ENCODE measurements at regions not wholly inside any gene's neighbourhood (a gene's known extent, or its start where the extent isn't known, plus 50 kb on each side); places are given as distances from the start of the nearest gene placed in this dataset.
A peak's percentile ranks its signal among the peaks of the same experiment; 100 is the strongest.

- no peaks in the 10 kb centered on the region for H3K36me3 ChIP-seq (ENCODE audit: control insufficient read depth, insufficient read depth, low read length, severe bottlenecking)
- H3K9ac ChIP-seq (ENCODE audit: low read length) = peak overlapping the region; percentile 3
- no peak for DNase-seq (ENCODE audit: low read depth)
- no peak overlapping the region for H3K4me3 ChIP-seq (ENCODE audit: low read length)
- H3K9me3 ChIP-seq (ENCODE audit: control insufficient read depth, low read length) = no peaks in the 10 kb centered on the region
- H3K27me3 ChIP-seq (replicated peaks; ENCODE audit: control insufficient read depth, insufficient read depth, low read length) = no peaks in the 10 kb centered on the region
- peaks cover 15% of the 10 kb centered on the region for H3K4me1 ChIP-seq (ENCODE audit: control insufficient read depth, insufficient read depth, low read length)
Measured at GRCh38 chr9:129465834-129466535, 154.9 kb downstream of the C9orf50 start.

- Histone ChIP-seq H3K27me3 (replicated peaks; ENCODE audit: control insufficient read depth, insufficient read depth, low read length) (no peaks in the 10 kb centered on the region), H3K36me3 (ENCODE audit: control insufficient read depth, insufficient read depth, low read length, severe bottlenecking) (no peaks in the 10 kb centered on the region), H3K9ac (ENCODE audit: low read length) (peak overlapping the region; percentile 29), H3K4me3 (ENCODE audit: low read length) (no peak overlapping the region), H3K9me3 (ENCODE audit: control insufficient read depth, low read length) (no peaks in the 10 kb centered on the region), H3K4me1 (ENCODE audit: control insufficient read depth, insufficient read depth, low read length) (peaks cover 20% of the 10 kb centered on the region)
- DNase-seq (ENCODE audit: low read depth) = no peak
Measured at GRCh38 chr9:129464972-129465833, 155.7 kb downstream of the C9orf50 start.

DNA sequence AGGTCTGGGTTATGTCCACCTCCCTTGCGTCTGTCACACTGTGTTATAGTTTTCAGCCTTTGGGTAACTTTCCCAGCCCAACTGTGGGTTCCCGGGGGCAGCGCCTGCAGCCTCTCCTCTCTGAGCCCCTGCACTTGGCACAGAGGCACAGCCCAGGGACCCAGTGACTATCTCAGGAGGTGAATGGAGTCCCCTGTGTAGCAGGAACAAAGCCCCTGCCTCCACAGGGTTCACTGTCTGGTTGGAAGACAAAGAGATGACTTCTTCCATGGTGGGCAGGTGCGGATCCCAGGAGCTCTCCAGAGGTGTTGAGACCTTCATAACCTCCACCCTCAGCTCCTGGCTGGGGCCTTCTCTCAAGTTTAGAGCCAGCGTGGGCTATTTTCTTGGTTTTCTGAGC is 156.9 kb downstream of the C9orf50 start:
- no peak for DNase-seq (ENCODE audit: low read depth)
- H3K27me3 ChIP-seq (replicated peaks; ENCODE audit: control insufficient read depth, insufficient read depth, low read length) = no peaks in the 10 kb centered on the region
- H3K9me3 ChIP-seq (ENCODE audit: control insufficient read depth, low read length) = no peaks in the 10 kb centered on the region
- no peak overlapping the region for H3K9ac ChIP-seq (ENCODE audit: low read length)
- no peak overlapping the region for H3K4me3 ChIP-seq (ENCODE audit: low read length)
- no peaks in the 10 kb centered on the region for H3K36me3 ChIP-seq (ENCODE audit: control insufficient read depth, insufficient read depth, low read length, severe bottlenecking)
- H3K4me1 ChIP-seq (ENCODE audit: control insufficient read depth, insufficient read depth, low read length) = peaks cover 30% of the 10 kb centered on the region

GRCh38 chr9:129463477-129463876 is 157.4 kb downstream of the C9orf50 start:
- no peaks in the 10 kb centered on the region for H3K27me3 ChIP-seq (replicated peaks; ENCODE audit: control insufficient read depth, insufficient read depth, low read length)
- no peaks in the 10 kb centered on the region for H3K36me3 ChIP-seq (ENCODE audit: control insufficient read depth, insufficient read depth, low read length, severe bottlenecking)
- no peak overlapping the region for H3K4me3 ChIP-seq (ENCODE audit: low read length)
- peaks cover 35% of the 10 kb centered on the region for H3K4me1 ChIP-seq (ENCODE audit: control insufficient read depth, insufficient read depth, low read length)
- no peaks in the 10 kb centered on the region for H3K9me3 ChIP-seq (ENCODE audit: control insufficient read depth, low read length)
- no peak for DNase-seq (ENCODE audit: low read depth)
- no peak overlapping the region for H3K9ac ChIP-seq (ENCODE audit: low read length)

- no peak for DNase-seq (ENCODE audit: low read depth)
- Histone ChIP-seq H3K27me3 (replicated peaks; ENCODE audit: control insufficient read depth, insufficient read depth, low read length) (no peaks in the 10 kb centered on the region), H3K4me3 (ENCODE audit: low read length) (no peak overlapping the region), H3K9ac (ENCODE audit: low read length) (no peak overlapping the region), H3K4me1 (ENCODE audit: control insufficient read depth, insufficient read depth, low read length) (peaks cover 40% of the 10 kb centered on the region), H3K9me3 (ENCODE audit: control insufficient read depth, low read length) (no peaks in the 10 kb centered on the region), H3K36me3 (ENCODE audit: control insufficient read depth, insufficient read depth, low read length, severe bottlenecking) (no peaks in the 10 kb centered on the region)
Measured at GRCh38 chr9:129462360-129462759, 158.5 kb downstream of the C9orf50 start.

DNA sequence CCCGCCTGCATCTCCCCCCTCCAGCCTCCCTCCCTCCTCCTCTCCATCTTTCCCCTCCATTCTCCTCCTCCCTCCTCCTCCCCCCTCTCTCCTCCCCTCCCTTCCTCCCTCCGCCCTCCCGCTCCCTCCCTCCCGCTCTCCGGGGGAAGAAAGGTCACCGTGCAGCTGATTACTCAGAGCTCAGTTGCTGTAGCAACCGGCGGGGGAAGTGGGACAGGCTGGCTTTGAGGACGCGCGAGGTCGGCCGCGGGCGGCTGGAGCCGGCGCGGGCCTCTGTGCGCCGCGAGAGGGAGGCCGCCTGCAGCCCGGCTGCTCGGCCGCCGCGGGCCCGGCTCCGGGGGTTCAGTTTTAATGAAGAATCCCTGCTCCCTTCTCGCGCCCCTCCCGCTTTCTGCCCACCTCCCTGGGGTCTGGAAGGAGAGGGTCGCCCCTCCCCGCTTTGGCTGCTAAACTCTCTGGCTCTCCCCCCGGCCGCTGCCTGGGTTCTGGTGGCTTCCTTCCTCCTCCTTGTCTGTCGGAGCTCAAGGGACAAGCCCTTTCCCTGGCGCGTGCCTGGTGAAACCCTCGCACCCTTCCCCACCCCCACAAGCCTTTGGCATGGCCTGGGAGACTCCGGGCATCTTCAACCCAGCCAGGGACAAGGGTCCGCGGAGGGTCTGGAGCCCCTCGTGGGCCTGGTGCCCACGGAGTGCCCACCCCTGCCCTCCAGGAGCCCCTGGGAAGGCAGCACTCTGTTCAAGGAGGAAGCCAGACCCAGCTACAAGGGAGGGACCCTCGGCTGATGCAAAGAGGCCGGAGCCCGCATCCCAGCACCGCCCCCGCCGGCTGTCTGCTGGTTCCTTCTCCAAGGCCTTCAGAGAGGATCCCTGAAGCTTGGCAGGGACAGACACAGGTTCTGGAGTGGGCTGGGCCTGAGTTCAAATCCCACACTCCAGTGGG is 160.3 kb downstream of the C9orf50 start:
- Histone ChIP-seq H3K4me1 (ENCODE audit: control insufficient read depth, insufficient read depth, low read length) (peaks cover 39% of the 10 kb centered on the region), H3K27me3 (replicated peaks; ENCODE audit: control insufficient read depth, insufficient read depth, low read length) (no peaks in the 10 kb centered on the region), H3K4me3 (ENCODE audit: low read length) (peak overlapping the region; percentile 75), H3K9ac (ENCODE audit: low read length) (peak overlapping the region; percentile 98), H3K9me3 (ENCODE audit: control insufficient read depth, low read length) (no peaks in the 10 kb centered on the region), H3K36me3 (ENCODE audit: control insufficient read depth, insufficient read depth, low read length, severe bottlenecking) (no peaks in the 10 kb centered on the region)
- peak; percentile 99 for DNase-seq (ENCODE audit: low read depth)

- no peaks in the 10 kb centered on the region for H3K9me3 ChIP-seq (ENCODE audit: control insufficient read depth, low read length)
- H3K27me3 ChIP-seq (replicated peaks; ENCODE audit: control insufficient read depth, insufficient read depth, low read length) = no peaks in the 10 kb centered on the region
- no peak overlapping the region for H3K4me3 ChIP-seq (ENCODE audit: low read length)
- no peak for DNase-seq (ENCODE audit: low read depth)
- H3K4me1 ChIP-seq (ENCODE audit: control insufficient read depth, insufficient read depth, low read length) = peaks cover 31% of the 10 kb centered on the region
- H3K9ac ChIP-seq (ENCODE audit: low read length) = peak overlapping the region; percentile 66
- no peaks in the 10 kb centered on the region for H3K36me3 ChIP-seq (ENCODE audit: control insufficient read depth, insufficient read depth, low read length, severe bottlenecking)
Measured at GRCh38 chr9:129459547-129460322, 161.2 kb downstream of the C9orf50 start.

- no peaks in the 10 kb centered on the region for H3K27me3 ChIP-seq (replicated peaks; ENCODE audit: control insufficient read depth, insufficient read depth, low read length)
- H3K9me3 ChIP-seq (ENCODE audit: control insufficient read depth, low read length) = no peaks in the 10 kb centered on the region
- H3K36me3 ChIP-seq (ENCODE audit: control insufficient read depth, insufficient read depth, low read length, severe bottlenecking) = no peaks in the 10 kb centered on the region
- peak overlapping the region; percentile 34 for H3K9ac ChIP-seq (ENCODE audit: low read length)
- H3K4me3 ChIP-seq (ENCODE audit: low read length) = no peak overlapping the region
- peaks cover 31% of the 10 kb centered on the region for H3K4me1 ChIP-seq (ENCODE audit: control insufficient read depth, insufficient read depth, low read length)
- DNase-seq (ENCODE audit: low read depth) = peak; percentile 44
Measured at GRCh38 chr9:129458663-129459546, 162.0 kb downstream of the C9orf50 start.

- peak; percentile 69 for DNase-seq (ENCODE audit: low read depth)
- H3K4me3 ChIP-seq (ENCODE audit: low read length) = no peak overlapping the region
- H3K4me1 ChIP-seq (ENCODE audit: control insufficient read depth, insufficient read depth, low read length) = peaks cover 31% of the 10 kb centered on the region
- H3K9me3 ChIP-seq (ENCODE audit: control insufficient read depth, low read length) = no peaks in the 10 kb centered on the region
- H3K9ac ChIP-seq (ENCODE audit: low read length) = no peak overlapping the region
- H3K27me3 ChIP-seq (replicated peaks; ENCODE audit: control insufficient read depth, insufficient read depth, low read length) = no peaks in the 10 kb centered on the region
- no peaks in the 10 kb centered on the region for H3K36me3 ChIP-seq (ENCODE audit: control insufficient read depth, insufficient read depth, low read length, severe bottlenecking)
Measured at GRCh38 chr9:129458155-129458661, 162.7 kb downstream of the C9orf50 start.
